Activated naive CD4-positive, alpha-beta T cell (primary cell): ENCODE measurements at regions not wholly inside any gene's neighbourhood (a gene's known extent, or its start where the extent isn't known, plus 50 kb on each side); places are given as distances from the start of the nearest gene placed in this dataset.
"Not testable (repeated sequence)": the region's sequence is repeated elsewhere in the genome, so short reads cannot be mapped to it uniquely, and the experiment has no call there.

ENCODE experiments used
- DNase-seq, 4 experiments: peaks; one replicate each; lab custom pipeline; 2025; lab: John Stamatoyannopoulos, UW

GRCh38 chr2:106257830-106258229, 63.7 kb upstream of the UXS1 start:
- DNase-seq: no peak

DNA sequence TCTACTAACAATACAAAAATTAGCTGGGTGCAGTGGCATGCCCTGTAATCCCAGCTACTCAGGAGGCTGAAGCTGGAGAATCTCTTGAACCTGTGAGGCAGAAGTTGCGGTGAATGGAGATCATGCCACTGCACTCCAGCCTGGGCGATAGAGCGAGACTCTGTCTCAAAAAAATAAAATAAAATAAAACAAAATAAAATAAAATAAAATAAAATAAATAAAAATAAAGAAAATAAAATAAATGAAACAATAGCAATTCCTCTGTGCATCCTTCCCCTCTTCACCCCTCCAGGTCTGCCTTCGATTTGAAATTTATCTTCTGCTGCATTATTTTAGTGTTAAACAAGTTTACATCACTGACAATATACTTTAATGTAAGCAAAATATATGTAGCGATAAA, 63.0 kb upstream of the UXS1 start:
- DNase-seq: no peak

DNA sequence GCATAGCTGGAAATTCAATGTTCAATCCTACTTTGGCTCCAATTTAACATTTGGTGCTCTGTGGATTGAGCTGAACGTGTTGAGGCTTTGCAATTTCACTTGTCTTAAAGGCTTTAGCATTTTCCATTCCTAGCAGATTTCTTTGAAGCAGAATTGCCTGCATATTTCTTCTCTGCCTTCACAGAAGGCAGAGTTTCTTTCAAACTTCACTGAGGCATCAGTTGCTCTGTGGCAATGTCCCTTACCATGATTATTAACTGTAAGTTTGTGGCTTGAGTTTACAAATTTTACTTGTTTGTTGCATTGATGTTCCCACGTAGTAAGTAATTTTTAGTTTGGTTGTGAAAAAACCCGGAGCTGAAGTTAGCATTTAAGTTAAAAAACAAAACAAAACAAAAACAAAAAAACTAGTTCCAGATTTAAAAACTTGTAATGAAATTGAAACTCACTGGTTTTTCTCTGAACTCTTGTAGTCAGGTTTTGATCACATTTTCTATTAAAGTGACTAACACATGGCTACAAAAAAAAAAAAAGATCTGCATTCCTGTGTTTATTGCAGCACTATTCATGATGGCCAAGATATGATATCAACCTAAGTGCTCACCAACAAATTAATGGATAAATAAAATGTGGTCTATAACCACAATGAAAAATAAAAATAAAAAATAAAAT, 55.2 kb upstream of the UXS1 start:
- DNase-seq: not testable (repeated sequence)

GRCh38 chr2:106248548-106249151, 54.5 kb upstream of the UXS1 start:
- not testable (repeated sequence) for DNase-seq
